ENCODE measurements at regions not wholly inside any gene's neighbourhood (a gene's known extent, or its start where the extent isn't known, plus 50 kb on each side); places are given as distances from the start of the nearest gene placed in this dataset.

DNA sequence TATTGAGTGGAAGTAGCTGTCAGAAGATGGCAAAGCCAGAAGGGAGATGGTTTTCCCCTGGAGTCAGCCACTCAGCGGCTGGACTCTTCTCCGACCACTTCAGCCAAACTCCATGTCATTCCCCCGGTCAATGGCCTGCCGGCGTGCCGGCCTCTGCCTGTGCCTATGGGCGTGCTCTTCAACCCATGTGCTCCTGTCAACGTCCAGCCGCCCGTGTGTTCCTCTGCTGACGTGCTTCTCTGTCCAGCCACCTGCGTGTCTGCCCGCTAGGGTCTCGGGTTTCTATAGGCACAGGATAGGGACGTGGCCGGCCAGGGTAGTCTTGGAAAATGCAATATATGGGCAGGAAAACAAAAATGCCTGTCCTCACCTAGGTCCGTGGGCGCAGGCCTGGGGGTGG is 77.7 kb upstream of the RUFY1 start:
- no peak overlapping the region for H3K27ac ChIP-seq (ENCODE audit: low read depth in 1 of 2, low read length in 2 of 2)
- H3K4me1 ChIP-seq (ENCODE audit: control insufficient read depth in 4 of 4, insufficient read depth in 4 of 4, low read length in 3 of 4): no peaks in the 10 kb centered on the region
- no peaks in the 10 kb centered on the region for H3K9me3 ChIP-seq (ENCODE audit: control insufficient read depth in 4 of 4, low read length in 3 of 4)
- no peak overlapping the region for H3K4me3 ChIP-seq (ENCODE audit: low read depth in 1 of 3, low read length in 3 of 3)
- H3K36me3 ChIP-seq (ENCODE audit: control insufficient read depth in 4 of 4, insufficient read depth in 3 of 4, low read depth in 1 of 4, low read length in 3 of 4): no peaks in the 10 kb centered on the region
- WGBS: 79% methylated on average over 18 of the region's 18 CpGs
- H3K9ac ChIP-seq (ENCODE audit: low read depth in 1 of 2, low read length in 2 of 2): no peak overlapping the region
- no peaks in the 10 kb centered on the region for H3K27me3 ChIP-seq (ENCODE audit: control insufficient read depth in 4 of 4, insufficient read depth in 4 of 4, low read length in 3 of 4)
- TF ChIP-seq HNF4G (IDR thresholded peaks at IDR 0.05) (no peak), RXRA (IDR thresholded peaks at IDR 0.05) (peak; percentile 15 to 64)
- peak; percentile 30 for DNase-seq (ENCODE audit: low spot score)

DNA sequence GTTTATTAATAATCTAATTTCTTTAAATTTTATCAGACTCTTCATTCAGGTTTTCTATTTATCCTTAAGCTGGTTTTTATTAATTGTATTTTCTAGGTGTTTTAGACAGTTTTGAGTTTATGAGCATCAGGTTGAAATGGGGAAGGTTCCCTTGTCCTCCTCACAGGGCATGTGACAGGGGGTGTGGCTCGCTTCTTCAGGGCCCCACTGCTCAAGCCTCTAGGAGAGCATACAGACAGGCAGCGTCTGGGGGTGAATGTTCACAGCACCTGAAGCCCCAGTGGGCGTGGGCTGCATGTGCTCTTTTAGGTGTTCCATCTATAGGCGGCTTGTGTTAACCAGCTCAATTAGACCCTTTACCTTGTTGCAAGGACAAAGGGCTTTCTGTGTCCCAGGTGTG is 78.2 kb upstream of the RUFY1 start:
- no peaks in the 10 kb centered on the region for H3K36me3 ChIP-seq (ENCODE audit: control insufficient read depth in 4 of 4, insufficient read depth in 3 of 4, low read depth in 1 of 4, low read length in 3 of 4)
- H3K9ac ChIP-seq (ENCODE audit: low read depth in 1 of 2, low read length in 2 of 2): no peak overlapping the region
- no peak for TF ChIP-seq FOXA2 (IDR thresholded peaks at IDR 0.05)
- DNase-seq (ENCODE audit: low spot score): no peak
- no peak overlapping the region for H3K4me3 ChIP-seq (ENCODE audit: low read depth in 1 of 3, low read length in 3 of 3)
- no peak overlapping the region for H3K27ac ChIP-seq (ENCODE audit: low read depth in 1 of 2, low read length in 2 of 2)
- H3K27me3 ChIP-seq (ENCODE audit: control insufficient read depth in 4 of 4, insufficient read depth in 4 of 4, low read length in 3 of 4): no peaks in the 10 kb centered on the region
- H3K9me3 ChIP-seq (ENCODE audit: control insufficient read depth in 4 of 4, low read length in 3 of 4): no peaks in the 10 kb centered on the region
- no peaks in the 10 kb centered on the region for H3K4me1 ChIP-seq (ENCODE audit: control insufficient read depth in 4 of 4, insufficient read depth in 4 of 4, low read length in 3 of 4)
- 63% methylated on average over 4 of the region's 4 CpGs for WGBS

DNA sequence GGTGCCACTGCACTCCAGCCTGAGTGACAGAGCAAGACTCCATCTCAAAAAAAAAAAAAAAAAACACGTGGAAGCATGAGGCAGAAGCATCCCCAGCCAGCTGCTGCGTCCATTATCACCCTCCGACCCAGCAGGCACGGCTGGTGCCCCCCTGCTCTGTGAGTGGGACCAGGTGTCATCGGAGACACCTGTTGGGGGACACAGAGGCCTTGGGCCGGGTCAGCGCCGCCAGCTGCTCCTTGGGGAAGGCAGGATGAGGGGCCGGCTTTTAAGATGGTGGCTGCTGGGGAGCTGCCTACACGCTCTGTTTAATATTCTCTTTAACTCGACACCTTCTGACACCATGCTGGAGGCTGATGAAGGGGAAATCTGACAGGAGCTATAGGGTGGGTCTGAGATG is 80.2 kb upstream of the RUFY1 start:
- no peak overlapping the region for H3K9ac ChIP-seq (ENCODE audit: low read depth in 1 of 2, low read length in 2 of 2)
- WGBS: 76% methylated on average over 11 of the region's 11 CpGs
- H3K9me3 ChIP-seq (ENCODE audit: control insufficient read depth in 4 of 4, low read length in 3 of 4): no peaks in the 10 kb centered on the region
- no peaks in the 10 kb centered on the region for H3K4me1 ChIP-seq (ENCODE audit: control insufficient read depth in 4 of 4, insufficient read depth in 4 of 4, low read length in 3 of 4)
- H3K27ac ChIP-seq (ENCODE audit: low read depth in 1 of 2, low read length in 2 of 2): no peak overlapping the region
- TF ChIP-seq FOXA1 (IDR thresholded peaks at IDR 0.05): no peak
- TF ChIP-seq JUND (IDR thresholded peaks at IDR 0.05): no peak
- TF ChIP-seq, protein P1, sequence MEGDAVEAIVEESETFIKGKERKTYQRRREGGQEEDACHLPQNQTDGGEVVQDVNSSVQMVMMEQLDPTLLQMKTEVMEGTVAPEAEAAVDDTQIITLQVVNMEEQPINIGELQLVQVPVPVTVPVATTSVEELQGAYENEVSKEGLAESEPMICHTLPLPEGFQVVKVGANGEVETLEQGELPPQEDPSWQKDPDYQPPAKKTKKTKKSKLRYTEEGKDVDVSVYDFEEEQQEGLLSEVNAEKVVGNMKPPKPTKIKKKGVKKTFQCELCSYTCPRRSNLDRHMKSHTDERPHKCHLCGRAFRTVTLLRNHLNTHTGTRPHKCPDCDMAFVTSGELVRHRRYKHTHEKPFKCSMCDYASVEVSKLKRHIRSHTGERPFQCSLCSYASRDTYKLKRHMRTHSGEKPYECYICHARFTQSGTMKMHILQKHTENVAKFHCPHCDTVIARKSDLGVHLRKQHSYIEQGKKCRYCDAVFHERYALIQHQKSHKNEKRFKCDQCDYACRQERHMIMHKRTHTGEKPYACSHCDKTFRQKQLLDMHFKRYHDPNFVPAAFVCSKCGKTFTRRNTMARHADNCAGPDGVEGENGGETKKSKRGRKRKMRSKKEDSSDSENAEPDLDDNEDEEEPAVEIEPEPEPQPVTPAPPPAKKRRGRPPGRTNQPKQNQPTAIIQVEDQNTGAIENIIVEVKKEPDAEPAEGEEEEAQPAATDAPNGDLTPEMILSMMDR (IDR thresholded peaks at IDR 0.05; ENCODE audit: low read depth, low read length, missing input control): no peak
- TF ChIP-seq EGR1 (IDR thresholded peaks at IDR 0.05; ENCODE audit: low read depth in 2 of 2): no peak
- TF ChIP-seq, protein P2, sequence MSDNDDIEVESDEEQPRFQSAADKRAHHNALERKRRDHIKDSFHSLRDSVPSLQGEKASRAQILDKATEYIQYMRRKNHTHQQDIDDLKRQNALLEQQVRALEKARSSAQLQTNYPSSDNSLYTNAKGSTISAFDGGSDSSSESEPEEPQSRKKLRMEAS (IDR thresholded peaks at IDR 0.05): no peak
- TF ChIP-seq GABPA (IDR thresholded peaks at IDR 0.05 in 1 of 2, conservative IDR thresholded peaks at IDR 0.05 in 1 of 2): no peak
- no peak for TF ChIP-seq RAD21 (IDR thresholded peaks at IDR 0.05)
- no peak for TF ChIP-seq HNF4G (IDR thresholded peaks at IDR 0.05)
- TF ChIP-seq NR2F2 (IDR thresholded peaks at IDR 0.05): no peak
- TF ChIP-seq, protein P3, sequence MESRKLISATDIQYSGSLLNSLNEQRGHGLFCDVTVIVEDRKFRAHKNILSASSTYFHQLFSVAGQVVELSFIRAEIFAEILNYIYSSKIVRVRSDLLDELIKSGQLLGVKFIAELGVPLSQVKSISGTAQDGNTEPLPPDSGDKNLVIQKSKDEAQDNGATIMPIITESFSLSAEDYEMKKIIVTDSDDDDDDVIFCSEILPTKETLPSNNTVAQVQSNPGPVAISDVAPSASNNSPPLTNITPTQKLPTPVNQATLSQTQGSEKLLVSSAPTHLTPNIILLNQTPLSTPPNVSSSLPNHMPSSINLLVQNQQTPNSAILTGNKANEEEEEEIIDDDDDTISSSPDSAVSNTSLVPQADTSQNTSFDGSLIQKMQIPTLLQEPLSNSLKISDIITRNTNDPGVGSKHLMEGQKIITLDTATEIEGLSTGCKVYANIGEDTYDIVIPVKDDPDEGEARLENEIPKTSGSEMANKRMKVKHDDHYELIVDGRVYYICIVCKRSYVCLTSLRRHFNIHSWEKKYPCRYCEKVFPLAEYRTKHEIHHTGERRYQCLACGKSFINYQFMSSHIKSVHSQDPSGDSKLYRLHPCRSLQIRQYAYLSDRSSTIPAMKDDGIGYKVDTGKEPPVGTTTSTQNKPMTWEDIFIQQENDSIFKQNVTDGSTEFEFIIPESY (IDR thresholded peaks at IDR 0.05): no peak
- no peak for DNase-seq (ENCODE audit: low spot score)
- H3K36me3 ChIP-seq (ENCODE audit: control insufficient read depth in 4 of 4, insufficient read depth in 3 of 4, low read depth in 1 of 4, low read length in 3 of 4): no peaks in the 10 kb centered on the region
- H3K27me3 ChIP-seq (ENCODE audit: control insufficient read depth in 4 of 4, insufficient read depth in 4 of 4, low read length in 3 of 4): no peaks in the 10 kb centered on the region
- no peak overlapping the region for H3K4me3 ChIP-seq (ENCODE audit: low read depth in 1 of 3, low read length in 3 of 3)

Data from liver (tissue), 8 donors.